Astrocyte (in vitro differentiated cells and primary cell): ENCODE measurements at regions not wholly inside any gene's neighbourhood (a gene's known extent, or its start where the extent isn't known, plus 50 kb on each side); places are given as distances from the start of the nearest gene placed in this dataset.

Source experiments
- DNase-seq: peaks from one replicate; pipeline ENCODE4 v3.0.0-alpha.2; 2010; ENCODE audit warnings: low read depth
- FAIRE-seq: peaks from 2 replicates; lab custom pipeline; 2011; peaks lifted over from hg19 to GRCh38; lab: Jason Lieb, UNC
- H2AFZ ChIP-seq: 2 replicates; pipeline ENCODE4 v1.6.0; 2012; ENCODE audit warnings: low read depth, low read length, inconsistent platforms
- H3K27ac ChIP-seq: 2 replicates; pipeline ENCODE4 v1.5.1; 2011; ENCODE audit warnings: low read depth, low read length, inconsistent platforms
- H3K27me3 ChIP-seq: 2 replicates; pipeline ENCODE4 v1.6.0; 2011; ENCODE audit warnings: low read length, inconsistent platforms; ENCODE audit not compliant: insufficient read depth
- H3K36me3 ChIP-seq: 2 replicates; pipeline ENCODE4 v1.5.1; 2011; ENCODE audit warnings: low read length, inconsistent platforms; ENCODE audit not compliant: insufficient read depth
- H3K4me1 ChIP-seq: 2 replicates; pipeline ENCODE4 v1.5.1; 2011; ENCODE audit warnings: low read length, inconsistent platforms; ENCODE audit not compliant: insufficient read depth
- H3K4me2 ChIP-seq: 2 replicates; pipeline ENCODE4 v1.6.0; 2012; ENCODE audit warnings: low read length, inconsistent platforms
- H3K4me3 ChIP-seq: 2 replicates; pipeline ENCODE4 v1.5.1; 2011; ENCODE audit warnings: low read depth, mild to moderate bottlenecking, low read length, inconsistent platforms; ENCODE audit not compliant: insufficient read depth
- H3K79me2 ChIP-seq: 2 replicates; pipeline ENCODE4 v1.6.0; 2012; ENCODE audit warnings: mild to moderate bottlenecking, low read length, inconsistent platforms; ENCODE audit not compliant: insufficient read depth
- H3K9ac ChIP-seq: 2 replicates; pipeline ENCODE4 v1.6.0; 2012; ENCODE audit warnings: mild to moderate bottlenecking, low read length, inconsistent platforms
- H3K9me3 ChIP-seq: 2 replicates; pipeline ENCODE4 v1.5.1; 2012; ENCODE audit warnings: low read depth, mild to moderate bottlenecking, low read length, inconsistent platforms; ENCODE audit not compliant: insufficient read depth
- H4K20me1 ChIP-seq: 2 replicates; pipeline ENCODE4 v1.6.0; 2012; ENCODE audit warnings: low read length, inconsistent platforms; ENCODE audit not compliant: insufficient read depth
- H3K27ac Mint-ChIP-seq: one replicate; pipeline ENCODE4 v1.8.0; 2021; ENCODE audit warnings: mild to moderate bottlenecking, mixed read lengths; ENCODE audit not compliant: unreplicated experiment
- H3K27me3 Mint-ChIP-seq: one replicate; pipeline ENCODE4 v1.8.0; 2021; ENCODE audit warnings: low read depth, mixed read lengths; ENCODE audit not compliant: unreplicated experiment
- H3K36me3 Mint-ChIP-seq: one replicate; pipeline ENCODE4 v1.8.0; 2021; ENCODE audit warnings: low read depth, mixed read lengths; ENCODE audit not compliant: unreplicated experiment
- H3K4me1 Mint-ChIP-seq: one replicate; pipeline ENCODE4 v1.8.0; 2021; ENCODE audit warnings: low read depth, mixed read lengths; ENCODE audit not compliant: unreplicated experiment
- H3K4me3 Mint-ChIP-seq: one replicate; pipeline ENCODE4 v1.8.0; 2021; ENCODE audit warnings: mild to moderate bottlenecking, moderate library complexity, mixed read lengths; ENCODE audit not compliant: unreplicated experiment
- H3K9me3 Mint-ChIP-seq: one replicate; pipeline ENCODE4 v1.8.0; 2021; ENCODE audit warnings: mild to moderate bottlenecking, mixed read lengths; ENCODE audit not compliant: unreplicated experiment
- CTCF ChIP-seq: IDR thresholded peaks from 2 replicates; pipeline ENCODE4 v1.5.1; 2011; ENCODE audit warnings: low read depth, mild to moderate bottlenecking, inconsistent platforms, low read length, moderate library complexity; ENCODE audit not compliant: insufficient read depth
- EZH2 ChIP-seq: IDR thresholded peaks from 2 replicates; pipeline ENCODE4 v1.6.1; 2012; ENCODE audit warnings: mild to moderate bottlenecking, low read length, inconsistent platforms; ENCODE audit not compliant: insufficient read depth

GRCh38 chr1:74933500-74933899, 200.5 kb downstream of the TYW3 start:
- H3K79me2 ChIP-seq: no peaks in the 10 kb centered on the region
- H3K36me3 Mint-ChIP-seq: no peaks in the 10 kb centered on the region
- H3K36me3 ChIP-seq: no peaks in the 10 kb centered on the region
- no peak overlapping the region for H3K4me3 ChIP-seq
- no peak overlapping the region for H3K4me2 ChIP-seq
- no peak overlapping the region for H3K27ac ChIP-seq
- H3K27me3 ChIP-seq: no peaks in the 10 kb centered on the region
- H2AFZ ChIP-seq: no peak overlapping the region
- peak overlapping the region; percentile 35 for H3K27ac Mint-ChIP-seq
- TF ChIP-seq CTCF (no peak), EZH2 (no peak)
- FAIRE-seq: no peak
- no peak for DNase-seq
- no peaks in the 10 kb centered on the region for H3K27me3 Mint-ChIP-seq
- H3K9ac ChIP-seq: no peak overlapping the region
- H3K4me1 Mint-ChIP-seq: peaks cover 5% of the 10 kb centered on the region
- H3K9me3 Mint-ChIP-seq: no peaks in the 10 kb centered on the region
- peaks cover 4% of the 10 kb centered on the region for H3K9me3 ChIP-seq
- no peaks in the 10 kb centered on the region for H3K4me1 ChIP-seq
- no peaks in the 10 kb centered on the region for H4K20me1 ChIP-seq
- H3K4me3 Mint-ChIP-seq: no peak overlapping the region

- H3K4me1 ChIP-seq: no peaks in the 10 kb centered on the region
- no peak overlapping the region for H3K4me3 ChIP-seq
- H3K9me3 Mint-ChIP-seq: no peaks in the 10 kb centered on the region
- H3K4me3 Mint-ChIP-seq: no peak overlapping the region
- FAIRE-seq: no peak
- H3K27ac ChIP-seq: no peak overlapping the region
- H3K4me1 Mint-ChIP-seq: peaks cover 5% of the 10 kb centered on the region
- no peak overlapping the region for H3K9ac ChIP-seq
- H3K9me3 ChIP-seq: no peaks in the 10 kb centered on the region
- DNase-seq: no peak
- no peaks in the 10 kb centered on the region for H3K27me3 ChIP-seq
- no peak overlapping the region for H2AFZ ChIP-seq
- H3K27me3 Mint-ChIP-seq: no peaks in the 10 kb centered on the region
- TF ChIP-seq CTCF (no peak), EZH2 (no peak)
- no peaks in the 10 kb centered on the region for H3K36me3 ChIP-seq
- no peaks in the 10 kb centered on the region for H4K20me1 ChIP-seq
- H3K36me3 Mint-ChIP-seq: no peaks in the 10 kb centered on the region
- H3K79me2 ChIP-seq: no peaks in the 10 kb centered on the region
- H3K4me2 ChIP-seq: no peak overlapping the region
- no peak overlapping the region for H3K27ac Mint-ChIP-seq
These were observed 198.7 kb upstream of the LHX8 start for GRCh38 chr1:74935446-74935845.

GRCh38 chr1:74937176-74937575, 197.0 kb upstream of the LHX8 start:
- no peak overlapping the region for H3K4me2 ChIP-seq
- H3K27me3 ChIP-seq: no peaks in the 10 kb centered on the region
- H3K9ac ChIP-seq: no peak overlapping the region
- H4K20me1 ChIP-seq: no peaks in the 10 kb centered on the region
- no peak overlapping the region for H2AFZ ChIP-seq
- H3K9me3 Mint-ChIP-seq: peaks cover 2% of the 10 kb centered on the region
- H3K36me3 Mint-ChIP-seq: no peaks in the 10 kb centered on the region
- no peaks in the 10 kb centered on the region for H3K4me1 ChIP-seq
- FAIRE-seq (no peak), DNase-seq (no peak)
- no peak overlapping the region for H3K4me3 ChIP-seq
- no peak overlapping the region for H3K4me3 Mint-ChIP-seq
- H3K79me2 ChIP-seq: no peaks in the 10 kb centered on the region
- no peaks in the 10 kb centered on the region for H3K36me3 ChIP-seq
- peaks cover 5% of the 10 kb centered on the region for H3K4me1 Mint-ChIP-seq
- no peaks in the 10 kb centered on the region for H3K27me3 Mint-ChIP-seq
- TF ChIP-seq EZH2 (no peak), CTCF (no peak)
- no peak overlapping the region for H3K27ac Mint-ChIP-seq
- H3K27ac ChIP-seq: no peak overlapping the region
- no peaks in the 10 kb centered on the region for H3K9me3 ChIP-seq
